PC-3 (cell line): ENCODE measurements at regions not wholly inside any gene's neighbourhood (a gene's known extent, or its start where the extent isn't known, plus 50 kb on each side); places are given as distances from the start of the nearest gene placed in this dataset.

ENCODE experiments used
- EZH2 ChIP-seq: fragments of 300-600 bp; sonication (generic); IDR thresholded peaks from one replicate; pipeline ENCODE4 v1.6.1; 2017; ENCODE audit warnings: antibody characterized with exemption, mild to moderate bottlenecking, low read length; ENCODE audit not compliant: unreplicated experiment
- EZH2phosphoT487 ChIP-seq: fragments of 300-600 bp; sonication (generic); IDR thresholded peaks from 2 replicates; pipeline ENCODE4 v1.6.1; 2018; ENCODE audit warnings: mild to moderate bottlenecking, antibody characterized with exemption, low read length, borderline replicate concordance
- TF ChIP-seq, protein P1 (sequence below): fragments of 300-600 bp; sonication (generic); conservative IDR thresholded peaks from 2 replicates; pipeline ENCODE4 v1.5.1; 2017; ENCODE audit warnings: antibody characterized with exemption, low read depth, mild to moderate bottlenecking, low read length

DNA sequence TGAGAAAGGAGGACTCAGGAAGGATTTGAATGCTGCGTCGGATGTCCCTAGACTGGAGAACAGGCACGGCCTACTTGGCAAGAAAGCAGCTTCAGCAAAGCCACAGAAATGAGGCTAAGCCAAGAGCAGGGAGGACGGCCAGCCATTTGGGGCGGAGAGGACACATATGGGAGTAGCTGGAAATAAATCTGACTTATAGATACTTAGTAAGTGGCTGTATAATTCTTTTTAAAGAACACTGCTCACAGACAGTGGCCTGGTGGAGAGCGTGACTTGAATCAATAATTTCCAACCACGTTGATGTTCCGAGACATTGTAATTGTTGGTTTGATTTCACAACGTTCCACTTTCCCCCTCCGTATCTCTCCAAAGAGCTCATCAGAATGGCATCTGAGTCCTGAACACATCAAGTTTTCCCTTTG lies 67.7 kb upstream of the JCAD start:
- TF ChIP-seq, protein P1, sequence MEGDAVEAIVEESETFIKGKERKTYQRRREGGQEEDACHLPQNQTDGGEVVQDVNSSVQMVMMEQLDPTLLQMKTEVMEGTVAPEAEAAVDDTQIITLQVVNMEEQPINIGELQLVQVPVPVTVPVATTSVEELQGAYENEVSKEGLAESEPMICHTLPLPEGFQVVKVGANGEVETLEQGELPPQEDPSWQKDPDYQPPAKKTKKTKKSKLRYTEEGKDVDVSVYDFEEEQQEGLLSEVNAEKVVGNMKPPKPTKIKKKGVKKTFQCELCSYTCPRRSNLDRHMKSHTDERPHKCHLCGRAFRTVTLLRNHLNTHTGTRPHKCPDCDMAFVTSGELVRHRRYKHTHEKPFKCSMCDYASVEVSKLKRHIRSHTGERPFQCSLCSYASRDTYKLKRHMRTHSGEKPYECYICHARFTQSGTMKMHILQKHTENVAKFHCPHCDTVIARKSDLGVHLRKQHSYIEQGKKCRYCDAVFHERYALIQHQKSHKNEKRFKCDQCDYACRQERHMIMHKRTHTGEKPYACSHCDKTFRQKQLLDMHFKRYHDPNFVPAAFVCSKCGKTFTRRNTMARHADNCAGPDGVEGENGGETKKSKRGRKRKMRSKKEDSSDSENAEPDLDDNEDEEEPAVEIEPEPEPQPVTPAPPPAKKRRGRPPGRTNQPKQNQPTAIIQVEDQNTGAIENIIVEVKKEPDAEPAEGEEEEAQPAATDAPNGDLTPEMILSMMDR, result no peak
- TF ChIP-seq EZH2 (no peak), EZH2phosphoT487 (no peak)
